GM21529 (cell line): ENCODE measurements at regions not wholly inside any gene's neighbourhood (a gene's known extent, or its start where the extent isn't known, plus 50 kb on each side); places are given as distances from the start of the nearest gene placed in this dataset.
A peak's percentile ranks its signal among the peaks of the same experiment; 100 is the strongest.

Experiments
- ATAC-seq: cut with Tn5 transposase; IDR thresholded peaks from one replicate; pipeline ENCODE4 v1.9.1; 2021; ENCODE audit not compliant: unreplicated experiment

DNA sequence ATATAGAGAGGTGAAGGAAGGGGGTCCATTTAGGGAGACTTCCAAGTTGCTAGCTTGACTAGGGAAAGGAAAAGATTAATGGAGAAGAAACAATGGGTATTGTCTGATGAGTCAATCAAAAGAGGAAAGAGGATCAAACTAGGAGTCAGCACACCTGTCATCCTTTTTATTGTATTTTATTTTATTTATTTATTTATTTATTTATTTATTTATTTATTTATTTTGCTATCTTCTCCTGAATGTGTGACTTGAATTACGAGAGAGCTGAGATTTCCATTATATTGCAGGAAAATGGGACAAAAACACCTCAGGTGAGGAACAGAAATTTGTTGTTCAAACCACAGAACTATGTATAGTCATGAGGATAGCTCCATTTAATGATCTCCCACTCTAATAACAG, 58.9 kb downstream of the NUDT11 start:
- ATAC-seq: no peak

DNA sequence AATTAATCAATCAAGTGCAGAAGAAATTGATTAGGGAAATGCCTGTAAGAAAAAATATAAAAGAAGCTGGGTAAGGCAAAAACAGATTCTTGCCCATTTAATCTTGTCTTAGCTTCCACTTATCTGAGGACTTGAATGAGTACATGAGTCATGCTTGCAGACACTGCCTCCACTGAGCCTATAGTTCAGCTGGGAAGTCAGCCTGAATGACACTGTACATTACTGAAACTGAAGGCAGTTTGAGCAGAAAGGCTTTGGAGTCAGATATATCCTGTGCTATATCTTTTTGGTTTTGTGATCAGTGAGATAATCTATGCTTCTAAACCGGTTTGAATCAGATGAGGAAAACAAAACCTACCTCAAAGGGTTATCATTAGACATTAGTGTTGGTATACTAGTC, 61.3 kb downstream of the NUDT11 start:
- ATAC-seq: no peak

DNA sequence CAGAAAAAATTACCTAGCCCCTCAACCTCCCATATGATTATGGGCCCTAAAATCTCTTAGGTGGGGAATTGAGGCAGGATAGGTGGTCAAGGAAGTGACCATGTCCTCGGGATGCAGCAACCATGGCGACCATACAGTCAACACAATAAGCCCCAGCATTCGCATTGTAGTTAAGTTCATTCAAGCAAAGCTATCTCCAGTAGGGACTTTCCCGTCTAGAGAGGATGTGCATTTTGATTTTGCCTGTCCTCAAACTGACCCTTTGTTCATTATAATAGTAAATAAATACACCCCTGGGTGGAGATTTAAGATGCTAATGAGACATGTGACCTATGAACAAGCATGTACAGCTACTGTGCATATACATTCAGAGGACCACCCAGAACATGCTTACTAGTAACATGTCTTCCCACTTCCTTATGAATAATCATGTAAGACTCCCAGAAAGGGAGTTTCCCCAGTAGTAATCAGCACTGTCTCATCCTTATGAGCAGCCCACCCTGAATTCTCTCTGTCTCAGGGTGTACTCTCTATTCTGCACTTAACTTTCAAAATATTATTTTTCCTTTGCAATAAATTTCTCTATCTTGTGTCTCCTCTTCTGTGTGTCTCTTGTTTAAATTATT, 74.3 kb downstream of the NUDT11 start:
- ATAC-seq: no peak

DNA sequence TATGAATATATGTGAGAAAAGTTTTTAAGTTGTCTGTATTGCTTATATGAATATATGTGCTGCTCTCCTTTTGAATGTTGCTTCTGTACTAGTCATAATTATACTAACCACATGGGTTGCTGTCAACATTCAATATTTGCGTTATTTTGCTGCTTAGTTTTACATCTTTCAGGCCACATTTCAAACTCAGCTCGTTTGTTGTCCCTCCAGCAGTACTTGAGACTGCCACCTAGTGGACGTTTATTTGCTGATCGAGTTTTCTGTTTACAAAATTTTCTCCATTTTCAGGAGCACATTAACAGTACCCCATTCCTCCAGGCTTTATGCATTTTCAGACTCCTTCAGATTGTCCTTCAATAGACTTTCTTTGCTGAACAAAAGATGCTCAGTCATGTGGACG, 75.8 kb downstream of the NUDT11 start:
- peak; percentile 42 for ATAC-seq

DNA sequence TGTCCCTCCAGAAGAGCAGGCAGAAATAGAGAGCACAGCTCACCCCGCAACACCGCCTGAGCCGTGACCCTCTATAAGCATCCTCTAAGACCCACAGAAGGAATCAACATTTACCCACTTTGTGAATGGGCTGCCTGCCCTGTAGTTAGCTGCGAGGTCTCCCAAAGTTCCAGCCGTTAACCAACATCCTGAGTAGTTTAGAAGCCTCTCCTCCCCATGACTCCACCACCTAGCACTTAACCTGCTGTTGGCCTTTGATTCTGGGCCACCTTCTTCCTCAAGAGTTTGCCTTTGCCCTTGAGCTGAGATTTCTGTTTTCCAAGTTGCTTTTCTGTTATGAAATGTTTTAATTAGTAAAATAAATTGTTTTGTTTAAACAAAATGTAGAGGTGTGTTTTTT, 75.8 kb downstream of the NUDT10 start:
- ATAC-seq: no peak

DNA sequence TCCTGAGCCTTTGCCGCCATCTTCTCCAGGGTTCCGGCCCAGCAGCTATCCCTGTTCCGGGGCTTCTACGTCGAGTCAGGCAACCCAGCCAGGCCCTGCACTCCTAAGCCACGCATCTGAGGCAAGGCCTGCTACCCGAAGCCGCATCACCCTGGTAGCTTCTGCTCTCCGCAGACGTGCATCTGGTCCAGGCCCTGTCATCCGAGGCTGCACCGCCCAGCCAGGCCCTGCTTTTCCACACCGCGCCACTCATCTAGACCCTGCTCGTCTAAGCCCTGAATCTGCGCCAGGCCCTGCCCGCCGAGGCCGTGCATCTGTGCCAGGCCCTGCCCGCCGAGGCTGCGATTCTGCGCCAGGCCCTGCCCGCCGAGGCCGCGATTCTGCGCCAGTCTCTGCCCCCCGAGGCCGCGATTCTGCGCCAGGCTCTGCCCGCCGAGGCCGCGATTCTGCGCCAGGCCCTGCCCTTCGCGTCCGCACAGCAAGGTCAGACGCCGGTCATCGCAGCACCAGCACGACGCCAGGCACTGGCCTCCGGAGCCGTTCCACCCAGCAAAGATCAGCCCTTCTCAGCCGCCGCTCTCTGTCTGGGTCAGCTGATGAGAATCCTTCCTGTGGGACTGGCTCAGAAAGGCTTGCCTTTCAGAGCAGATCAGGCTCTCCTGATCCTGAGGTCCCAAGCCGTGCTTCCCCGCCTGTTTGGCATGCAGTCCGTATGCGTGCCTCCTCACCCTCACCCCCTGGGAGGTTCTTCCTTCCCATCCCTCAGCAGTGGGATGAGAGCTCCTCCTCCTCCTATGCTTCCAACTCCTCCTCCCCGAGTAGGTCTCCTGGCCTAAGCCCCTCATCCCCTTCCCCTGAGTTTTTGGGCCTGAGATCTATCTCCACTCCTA, 75.1 kb downstream of the NUDT10 start:
- no peak for ATAC-seq

DNA sequence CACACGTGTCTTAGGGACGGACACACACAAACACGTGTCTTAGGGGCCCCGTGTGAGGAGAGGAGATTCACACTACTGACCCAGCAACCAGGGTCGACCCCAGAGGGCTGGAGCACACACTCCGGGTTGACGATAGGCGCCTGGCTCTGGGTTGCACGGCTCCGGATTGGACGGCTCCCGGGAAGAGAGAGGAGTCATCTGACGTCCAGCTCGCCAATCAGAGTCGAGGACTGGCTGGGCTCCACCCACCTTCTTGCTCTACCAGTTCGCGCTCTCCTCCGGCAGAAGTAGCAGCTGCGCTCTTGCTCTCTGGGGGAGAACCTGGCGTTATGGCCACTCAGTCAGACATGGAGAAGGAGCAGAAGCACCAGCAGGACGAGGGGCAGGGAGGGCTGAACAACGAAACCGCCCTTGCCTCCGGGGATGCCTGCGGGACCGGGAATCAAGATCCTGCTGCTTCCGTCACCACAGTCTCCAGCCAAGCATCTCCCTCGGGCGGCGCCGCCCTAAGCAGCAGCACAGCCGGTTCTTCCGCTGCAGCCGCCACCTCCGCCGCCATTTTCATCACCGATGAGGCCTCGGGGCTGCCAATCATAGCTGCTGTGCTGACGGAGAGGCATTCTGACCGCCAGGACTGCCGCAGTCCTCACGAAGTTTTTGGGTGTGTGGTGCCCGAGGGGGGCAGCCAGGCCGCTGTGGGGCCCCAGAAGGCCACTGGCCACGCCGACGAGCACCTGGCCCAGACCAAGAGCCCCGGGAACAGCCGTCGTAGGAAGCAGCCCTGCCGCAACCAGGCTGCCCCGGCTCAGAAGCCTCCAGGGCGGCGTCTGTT, 74.3 kb downstream of the NUDT10 start:
- no peak for ATAC-seq

DNA sequence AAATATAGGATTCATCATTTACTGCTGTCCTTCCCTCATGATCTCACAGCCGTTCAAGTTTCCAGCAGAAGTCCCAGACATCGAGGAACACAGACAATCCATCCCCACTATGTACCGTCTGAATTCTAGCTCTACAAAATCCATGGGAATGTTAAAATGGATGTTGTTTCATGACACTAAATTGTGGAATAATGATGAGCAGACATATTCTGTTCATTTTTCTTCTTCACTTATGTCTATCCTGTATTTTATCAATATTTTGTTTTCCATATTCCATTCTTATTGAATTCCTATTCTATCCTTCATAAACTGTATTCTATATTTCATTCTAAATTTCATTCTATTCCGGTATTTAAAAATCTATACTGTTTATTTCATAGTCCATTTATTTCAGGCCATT, 71.8 kb downstream of the NUDT10 start:
- ATAC-seq: no peak

DNA sequence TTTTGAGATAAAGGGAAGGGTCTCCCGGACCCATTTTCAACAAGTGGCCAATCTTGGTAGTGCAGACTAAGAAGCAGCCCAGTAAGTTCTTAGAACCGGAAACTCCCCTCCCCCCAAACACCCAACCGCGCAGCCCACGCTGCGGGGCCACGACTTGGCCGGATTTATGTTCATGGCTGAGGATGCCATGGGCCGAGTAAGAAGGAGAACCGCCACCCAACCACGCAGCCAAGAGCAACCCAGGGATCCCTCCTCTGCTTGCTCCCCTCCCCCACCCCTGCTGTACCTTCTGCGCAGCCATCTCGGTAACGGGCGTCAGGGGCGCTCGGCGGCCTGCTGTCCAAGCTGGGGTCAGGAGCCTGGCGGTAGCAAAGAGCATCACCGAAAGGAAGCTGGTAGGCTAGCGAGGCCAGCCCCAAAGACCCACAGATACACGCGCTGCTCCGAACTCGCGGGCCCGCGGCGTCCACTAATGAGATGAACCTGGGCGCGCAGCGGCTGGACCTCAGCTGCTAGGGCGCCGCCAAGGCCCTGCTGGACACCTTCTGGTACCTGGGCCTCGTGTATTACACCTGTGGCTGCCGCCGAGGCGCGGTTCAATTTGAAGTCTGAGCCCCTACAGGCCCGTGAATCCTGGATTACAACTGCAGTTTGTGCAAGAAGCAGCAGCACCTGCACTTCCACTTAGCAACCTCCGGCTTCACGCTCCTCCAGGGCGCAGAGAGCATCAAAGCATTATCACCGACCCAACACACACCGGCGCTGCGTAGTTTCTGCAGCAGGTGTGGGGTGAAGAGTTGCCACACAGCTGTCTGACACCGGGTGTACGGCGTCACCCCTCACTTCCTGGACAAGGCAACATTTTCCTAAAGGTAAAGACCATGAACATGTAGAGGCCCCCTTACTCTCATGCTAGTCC, 63.4 kb downstream of the NUDT10 start:
- ATAC-seq: no peak

DNA sequence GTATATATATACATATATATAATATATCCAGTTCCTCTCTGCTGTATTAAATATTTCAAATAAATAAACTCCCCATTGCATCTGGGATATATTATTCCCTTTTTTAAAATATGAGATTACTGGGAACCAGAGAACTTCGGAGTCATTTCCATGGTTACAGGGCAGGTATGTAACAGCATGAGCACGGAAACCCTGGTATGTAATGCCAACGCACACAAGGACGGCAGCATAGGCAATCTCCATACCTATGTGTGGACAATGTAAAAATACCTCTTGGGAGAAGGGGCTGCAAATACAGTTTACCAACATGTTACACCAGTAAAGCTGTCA, 62.8 kb downstream of the NUDT10 start:
- no peak for ATAC-seq
